Right ventricle myocardium superior (tissue), 1 donor: ENCODE measurements at regions not wholly inside any gene's neighbourhood (a gene's known extent, or its start where the extent isn't known, plus 50 kb on each side); places are given as distances from the start of the nearest gene placed in this dataset.

Experiments used
- ATAC-seq: fragments of 200-7000 bp; cut with Tn5 transposase; one replicate; pipeline ENCODE4 v1.9.1; 2020; ENCODE audit warnings: mild to moderate bottlenecking; ENCODE audit not compliant: poor library complexity
- DNase-seq: peaks from one replicate; pipeline ENCODE4 v3.0.0-alpha.2; 2020
- intact Hi-C: fragments of 100-400 bp; cut with DNase I; formaldehyde crosslinking; loops from one replicate; pipeline ENCODE4 v1.11.2; 2022
- donor health status: DM: no; HTN: yes; CAD: no; lungs with severe emphysema.

- ATAC-seq (no peak), DNase-seq (no peak)
- intact Hi-C loops = no loop called here
These were observed 215.7 kb upstream of the S1PR3 start for GRCh38 chr9:88775559-88775958.

DNA sequence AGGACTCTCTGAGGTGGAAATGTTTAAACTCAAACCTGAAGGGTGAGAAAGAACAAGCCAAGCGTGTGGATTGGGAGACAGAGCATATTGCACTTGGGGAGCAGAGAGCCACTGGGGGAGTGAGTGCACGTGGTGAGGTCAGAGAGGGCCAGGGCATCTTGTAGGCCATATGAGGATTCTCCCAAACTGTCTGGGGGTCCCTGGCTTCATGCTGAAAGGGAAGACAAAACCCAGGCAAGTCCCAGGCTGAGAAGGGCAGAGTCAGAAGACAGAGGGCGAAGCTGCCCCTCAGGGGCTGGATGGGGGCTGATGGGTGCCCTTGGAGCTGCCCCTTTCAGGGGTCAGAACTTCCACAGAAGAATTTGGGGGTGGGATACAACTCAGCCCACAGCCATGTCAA, 215.3 kb upstream of the S1PR3 start:
- no peak for DNase-seq
- ATAC-seq = no peak
- intact Hi-C loops = no loop called here

DNA sequence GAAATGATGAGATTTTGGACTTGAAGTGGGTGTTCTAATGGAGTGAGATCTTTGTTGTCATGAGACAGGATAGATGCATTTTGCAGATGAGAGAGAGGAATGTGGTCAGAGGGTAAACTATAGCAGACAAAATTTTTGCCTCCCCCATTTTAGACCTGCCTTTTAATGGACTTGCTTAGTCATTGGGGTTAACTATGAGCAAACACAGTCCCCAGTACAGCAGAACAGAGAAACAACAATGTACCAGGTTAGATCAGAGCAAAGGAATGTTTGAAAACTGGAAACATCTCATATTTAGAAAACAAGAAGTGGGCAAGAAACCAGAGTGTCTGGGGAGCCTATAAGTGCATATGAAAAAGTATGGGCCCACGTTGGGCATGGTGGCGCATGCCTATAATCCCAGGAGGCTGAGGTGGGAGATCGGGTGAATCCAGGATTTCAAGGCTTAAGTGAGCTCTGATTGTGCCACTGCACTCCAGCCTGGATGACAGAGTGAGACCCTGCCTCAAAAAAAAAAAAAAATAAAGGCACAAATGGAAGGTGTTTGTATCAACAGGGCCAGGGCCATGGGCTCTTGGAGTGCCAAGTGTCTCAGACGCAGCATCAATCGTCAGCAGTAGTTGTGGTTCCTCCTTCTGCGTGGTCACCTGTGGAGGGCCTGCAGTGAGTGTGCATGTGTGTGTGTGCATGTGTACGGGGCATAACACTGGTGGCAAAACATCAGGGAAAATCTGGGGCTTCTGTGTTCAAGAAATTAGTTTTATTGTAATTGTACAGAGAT, 214.4 kb upstream of the S1PR3 start:
- ATAC-seq = no peak
- DNase-seq = no peak
- intact Hi-C loops = no loop called here

- DNase-seq (peak; percentile 71), ATAC-seq (peak; percentile 51)
- intact Hi-C loops = no loop called here
These were observed 213.6 kb upstream of the S1PR3 start for GRCh38 chr9:88777498-88778312.

DNA sequence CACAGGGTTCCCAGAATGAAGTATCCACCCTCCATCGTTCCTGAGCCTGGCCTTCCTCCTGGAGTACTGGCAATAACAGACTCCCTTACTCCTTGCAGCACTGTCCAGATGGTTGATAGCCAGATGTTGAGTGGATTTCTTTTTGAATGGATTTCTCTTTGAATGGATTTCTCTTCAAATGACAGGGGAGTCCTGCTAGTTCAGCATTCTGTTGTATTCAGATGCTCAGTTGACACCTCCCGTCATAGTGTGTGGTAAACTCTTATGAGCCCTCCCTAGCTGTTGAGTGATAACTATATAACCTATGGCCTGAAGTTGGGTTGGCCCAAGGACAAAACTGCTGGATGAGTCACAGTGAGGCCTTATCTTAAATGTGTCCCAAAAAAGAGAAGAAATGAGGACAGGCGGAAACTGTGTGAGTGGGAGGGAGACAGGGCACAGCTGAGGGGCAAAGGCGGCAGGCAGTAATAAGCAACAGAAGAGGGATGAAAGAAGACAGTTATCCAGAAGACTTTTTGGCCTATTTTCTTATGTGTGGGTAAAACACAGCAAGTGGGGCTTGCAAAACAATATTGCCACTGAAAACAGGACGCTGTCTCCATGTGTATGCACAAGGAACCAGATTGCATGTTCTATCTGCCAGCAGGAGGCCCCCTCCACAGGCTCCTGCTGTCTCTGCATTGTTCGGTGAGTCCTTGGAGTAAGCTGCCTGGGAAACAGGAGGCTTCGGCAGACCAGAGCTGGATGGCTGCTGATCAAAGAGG, 209.5 kb upstream of the S1PR3 start:
- ATAC-seq = peak; percentile 77
- DNase-seq = peak; percentile 68
- intact Hi-C loops = loop anchor here (5.0 kb wide), 1 partner anchor 210 kb away; the partner anchor contains the start of gene S1PR3

DNA sequence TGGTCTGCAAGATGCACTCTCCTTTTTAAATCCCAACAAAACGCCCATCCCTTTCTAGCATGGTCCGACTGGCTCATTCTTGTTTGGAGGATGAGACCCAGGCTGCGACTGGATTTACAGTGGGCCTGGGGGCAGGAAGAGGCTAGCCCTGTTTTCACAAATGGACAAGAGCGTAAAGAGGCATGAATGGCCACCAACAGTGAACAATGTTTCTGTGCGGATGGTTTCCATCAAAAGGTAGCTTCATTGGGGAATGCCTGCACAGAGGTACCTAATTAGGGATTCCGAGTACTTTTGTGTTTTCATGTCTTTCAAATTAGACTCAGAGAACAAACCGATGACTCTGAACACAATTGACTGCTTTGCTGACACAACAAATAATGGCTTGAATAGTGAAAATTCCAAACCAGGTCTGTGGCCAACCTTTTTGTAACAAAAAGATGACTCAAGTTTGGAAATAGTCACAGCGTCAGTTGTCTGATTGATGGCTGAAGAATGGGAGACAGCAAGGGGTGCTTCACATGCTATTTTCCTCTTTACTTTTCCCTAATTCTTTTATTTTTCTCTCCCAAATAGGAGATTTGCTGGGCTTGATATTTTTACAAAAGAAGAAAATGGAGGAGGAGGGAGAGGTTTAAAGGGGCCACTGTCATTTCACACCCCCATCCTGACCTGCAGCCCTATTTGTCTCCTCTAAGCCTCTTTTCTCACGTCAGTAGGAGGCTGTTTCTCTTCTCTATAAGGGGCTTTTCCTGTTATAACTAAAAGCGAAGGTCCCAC, 208.1 kb upstream of the S1PR3 start:
- no peak for ATAC-seq
- no peak for DNase-seq
- intact Hi-C loops = loop anchor here (5.0 kb wide), 1 partner anchor 209 kb away; the partner anchor contains the start of gene S1PR3

DNA sequence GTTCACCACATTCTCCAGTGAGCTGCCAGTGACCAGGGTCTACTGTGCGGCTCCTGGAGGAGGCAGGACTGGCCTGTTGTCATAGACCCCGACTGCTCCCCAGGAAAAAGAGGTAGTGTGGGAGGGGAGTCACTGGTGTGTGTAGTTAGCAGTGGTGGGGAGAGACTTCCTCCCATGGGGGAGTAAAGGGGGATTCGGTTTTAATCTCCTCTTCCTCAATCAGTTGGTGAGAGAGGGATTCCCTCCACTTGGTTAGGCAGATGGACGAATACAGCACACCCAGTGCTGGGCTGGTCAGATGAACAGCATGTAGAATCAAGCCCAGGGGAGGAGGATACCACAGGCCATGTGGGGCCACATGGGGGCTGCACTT, 207.6 kb upstream of the S1PR3 start:
- DNase-seq (no peak), ATAC-seq (no peak)
- intact Hi-C loops = loop anchor here (5.0 kb wide), 1 partner anchor 209 kb away; the partner anchor contains the start of gene S1PR3

DNA sequence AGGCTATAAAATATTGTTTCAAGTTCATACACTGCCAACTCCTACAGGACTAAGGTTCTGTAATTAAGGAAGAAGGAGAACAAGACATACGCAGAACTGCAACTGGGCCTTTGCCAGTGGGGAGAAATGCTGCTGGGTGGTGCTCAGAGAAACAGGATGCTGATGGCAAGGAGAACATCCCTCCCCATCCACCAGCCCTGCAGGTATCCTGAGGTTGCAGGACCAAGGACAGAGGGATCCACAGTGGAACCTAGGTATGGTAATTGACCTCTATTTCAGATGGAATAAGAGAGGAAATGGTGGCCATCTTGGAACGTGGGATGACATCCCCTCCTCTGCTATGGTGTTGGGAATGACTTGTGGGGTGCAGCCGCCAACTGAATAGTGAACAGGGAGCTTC, 206.3 kb upstream of the S1PR3 start:
- ATAC-seq (no peak), DNase-seq (no peak)
- intact Hi-C loops = loop anchor here (5.0 kb wide), 1 partner anchor 207 kb away; the partner anchor contains the start of gene S1PR3

DNA sequence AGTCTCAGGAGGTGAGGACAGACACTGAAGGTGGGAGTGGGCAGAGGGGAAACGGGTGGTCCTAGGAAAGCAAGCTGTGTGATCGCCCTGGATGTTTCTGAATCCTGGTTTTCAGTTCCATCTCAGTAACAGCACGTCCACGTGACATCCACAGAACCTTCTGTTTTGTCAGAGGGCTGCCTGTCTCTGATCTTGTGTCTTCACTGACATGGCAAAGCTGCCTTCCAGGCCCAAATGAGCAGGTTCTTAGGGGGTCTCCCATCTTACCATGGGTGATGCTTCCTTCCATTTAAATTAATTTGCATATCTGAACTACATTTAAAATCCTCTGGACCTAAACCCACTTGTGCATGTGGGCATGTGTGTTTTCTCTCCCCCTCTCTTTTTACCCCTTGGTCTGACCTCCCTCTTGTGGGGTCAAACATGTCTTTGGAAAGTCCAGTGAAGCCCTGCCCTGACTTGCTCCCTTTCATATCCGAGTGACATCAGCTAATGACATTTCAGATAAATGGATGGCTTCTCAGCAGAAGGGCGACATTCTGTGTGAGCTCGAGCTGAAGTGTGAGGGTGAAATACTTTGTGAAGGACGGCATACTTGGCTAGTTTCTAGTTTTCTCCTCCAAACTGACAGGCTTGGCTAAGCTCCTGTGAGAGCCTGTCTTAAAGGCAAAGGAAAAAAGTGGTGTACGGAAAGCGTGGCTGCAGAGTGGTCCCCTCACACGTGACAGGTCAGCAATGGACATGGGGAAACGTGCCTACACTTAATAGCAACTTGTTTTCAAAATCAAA, 204.8 kb upstream of the S1PR3 start:
- no peak for DNase-seq
- peak; percentile 33 for ATAC-seq
- intact Hi-C loops = no loop called here

- intact Hi-C loops = no loop called here
- ATAC-seq (no peak), DNase-seq (no peak)
These were observed 201.5 kb upstream of the S1PR3 start for GRCh38 chr9:88789785-88790184.

- peak; percentile 77 for ATAC-seq
- intact Hi-C loops = no loop called here
- DNase-seq = no peak
These were observed 200.0 kb upstream of the S1PR3 start for GRCh38 chr9:88791105-88791805.

DNA sequence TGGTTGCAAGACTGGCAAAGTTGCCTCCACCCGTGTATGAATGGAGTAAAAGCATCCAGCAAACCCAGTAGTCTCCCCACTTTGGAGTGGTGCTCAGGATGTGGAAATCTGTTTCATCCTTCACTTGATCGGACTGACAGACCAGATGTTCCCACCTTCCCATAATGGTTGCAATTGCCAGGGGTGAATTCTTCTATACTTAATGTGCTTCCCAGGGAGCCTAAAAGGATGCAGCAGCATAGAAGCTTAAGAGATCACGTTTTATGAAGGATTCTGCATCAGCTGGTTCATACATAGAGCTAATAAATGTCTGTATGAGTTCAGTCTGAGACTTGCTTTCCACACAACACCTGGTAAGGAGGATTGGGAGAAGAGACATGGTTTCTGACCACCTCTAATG, 198.8 kb upstream of the S1PR3 start:
- intact Hi-C loops = no loop called here
- no peak for DNase-seq
- no peak for ATAC-seq

DNA sequence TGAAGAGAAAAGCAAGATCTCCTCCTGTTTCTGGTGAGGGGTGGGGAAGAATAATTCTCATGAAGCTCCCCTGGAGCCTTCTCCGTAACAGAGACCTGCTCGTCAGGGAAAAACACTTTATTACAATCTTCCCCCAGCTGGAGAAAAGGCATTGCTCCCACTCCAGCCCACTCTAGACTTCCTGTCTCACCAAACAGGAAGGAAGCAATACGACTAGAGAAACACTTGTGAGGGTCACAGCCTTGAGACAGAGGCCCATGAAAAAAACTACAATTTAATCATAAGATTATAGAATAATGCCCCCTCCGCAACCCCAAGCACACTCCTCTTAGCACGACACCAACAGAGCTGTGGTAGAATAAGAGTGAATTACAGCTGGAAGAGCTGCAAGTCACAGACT, 197.2 kb upstream of the S1PR3 start:
- intact Hi-C loops = no loop called here
- no peak for ATAC-seq
- DNase-seq = no peak

DNA sequence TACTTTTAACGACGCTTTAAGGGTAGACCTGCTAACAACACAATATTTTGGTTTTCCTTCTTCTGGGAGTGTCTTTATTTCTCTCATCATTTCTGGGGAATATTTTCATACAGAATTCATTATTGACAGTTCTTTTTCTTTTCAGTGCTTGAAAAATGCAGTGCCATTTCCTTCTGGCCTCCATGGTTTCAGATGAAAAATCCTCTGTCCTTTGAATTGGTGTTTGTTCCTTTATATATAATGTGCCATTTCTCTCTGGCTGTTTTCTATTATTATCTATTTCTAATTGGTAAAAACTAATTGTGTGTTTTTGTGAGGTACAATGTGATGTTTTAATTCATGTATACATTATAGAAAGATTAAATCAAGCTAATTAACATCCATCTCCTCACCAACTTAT, 194.3 kb upstream of the S1PR3 start:
- intact Hi-C loops = no loop called here
- DNase-seq (no peak), ATAC-seq (no peak)

DNA sequence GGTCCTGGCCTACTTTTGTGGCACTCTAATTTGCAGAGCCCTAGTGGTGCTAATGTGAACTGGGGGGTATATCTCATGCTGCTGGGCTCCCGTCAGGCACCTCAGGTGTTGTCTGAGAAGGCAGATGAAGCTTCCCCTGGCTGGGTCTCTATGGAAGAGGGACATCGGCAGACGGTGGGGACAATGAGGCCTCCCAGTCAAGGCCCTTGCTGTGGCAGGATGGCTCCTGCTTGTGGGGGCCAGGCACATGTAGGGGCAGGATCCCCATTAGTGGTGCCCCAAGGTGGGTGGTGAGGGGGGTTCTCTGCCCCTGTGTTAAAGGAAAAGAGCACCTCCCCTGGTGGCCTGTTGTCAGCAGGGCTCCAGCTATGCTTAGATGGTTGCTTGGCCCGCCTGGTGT, 192.8 kb upstream of the S1PR3 start:
- ATAC-seq (no peak), DNase-seq (no peak)
- intact Hi-C loops = no loop called here

DNA sequence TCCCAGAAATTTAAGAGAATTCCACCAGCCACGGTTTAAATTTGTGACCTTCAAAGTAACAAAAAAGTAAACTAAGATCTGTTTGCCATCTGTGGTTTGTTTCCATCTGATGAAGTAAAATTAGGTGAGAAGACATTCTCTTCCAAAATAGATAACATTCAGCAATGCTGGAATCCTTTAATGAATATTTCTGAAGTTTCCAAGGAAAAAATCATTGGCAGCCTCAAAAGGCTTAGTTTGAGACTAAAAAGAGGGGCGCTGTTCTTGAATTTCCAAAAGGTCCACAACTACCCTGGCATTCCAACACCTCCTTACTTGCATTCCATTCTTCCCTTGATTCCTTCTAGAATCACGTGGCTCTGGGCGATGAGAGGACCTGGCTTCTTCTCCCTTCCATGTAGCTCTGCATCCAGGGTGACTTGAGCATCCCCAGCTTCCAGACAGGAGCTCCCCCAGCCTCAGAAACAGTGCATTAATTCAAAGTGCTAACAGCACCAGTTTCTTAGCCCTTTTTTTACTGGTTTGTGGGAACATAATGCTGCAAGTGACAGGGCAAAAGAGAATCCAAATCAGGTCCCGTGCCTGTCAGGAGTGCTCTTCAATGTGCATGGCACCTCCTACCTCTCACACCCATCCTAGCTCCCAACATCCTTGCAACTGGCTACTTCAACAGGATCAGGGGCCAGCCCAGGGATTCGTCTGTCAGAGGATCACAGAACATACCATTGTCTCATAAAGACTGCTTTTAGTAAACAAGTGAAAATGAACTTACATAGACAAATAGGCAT, 191.5 kb upstream of the S1PR3 start:
- DNase-seq (no peak), ATAC-seq (no peak)
- intact Hi-C loops = no loop called here

DNA sequence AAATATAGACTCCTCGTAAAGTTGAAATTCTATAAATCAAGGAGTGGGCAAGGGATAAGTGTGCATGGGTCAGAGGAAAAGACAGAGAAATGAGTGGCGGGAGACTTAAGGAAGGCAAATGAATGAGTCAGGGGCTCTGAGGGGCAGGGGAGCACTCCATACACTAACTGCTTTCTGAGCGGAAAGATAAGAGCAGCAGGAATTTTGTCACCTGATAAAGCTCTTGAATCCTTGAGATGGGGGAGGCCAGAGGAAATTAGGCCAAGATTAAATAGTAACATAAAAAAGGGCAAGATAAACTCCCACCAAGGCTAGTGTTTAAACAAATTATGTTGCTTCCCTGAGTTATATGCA, 191.0 kb upstream of the S1PR3 start:
- ATAC-seq (no peak), DNase-seq (no peak)

More for the DNA sequence above, 191.0 kb upstream of the S1PR3 start:
- intact Hi-C loops = no loop called here
